ENCODE measurements at regions not wholly inside any gene's neighbourhood (a gene's known extent, or its start where the extent isn't known, plus 50 kb on each side); places are given as distances from the start of the nearest gene placed in this dataset.
A peak's percentile ranks its signal among the peaks of the same experiment; 100 is the strongest.
"Not testable (repeated sequence)": the region's sequence is repeated elsewhere in the genome, so short reads cannot be mapped to it uniquely, and the experiment has no call there.

- H3K36me3 ChIP-seq (ENCODE audit: control insufficient read depth, insufficient read depth, low read length); H3K4me1 ChIP-seq (ENCODE audit: control insufficient read depth, insufficient read depth, low read length); H3K4me3 ChIP-seq (ENCODE audit: low read length); H3K9ac ChIP-seq (ENCODE audit: low read length); H3K9me3 ChIP-seq (ENCODE audit: control insufficient read depth, low read length); H3K27me3 ChIP-seq (ENCODE audit: control insufficient read depth, insufficient read depth, low read length): not testable (repeated sequence)
Measured at GRCh38 chr5:134471858-134472449, 53.5 kb upstream of the JADE2 start.

GRCh38 chr5:134468921-134469400 is 56.5 kb upstream of the JADE2 start:
- peaks cover 22% of the 10 kb centered on the region for H3K4me1 ChIP-seq (ENCODE audit: control insufficient read depth, insufficient read depth, low read length)
- no peak overlapping the region for H3K4me3 ChIP-seq (ENCODE audit: low read length)
- H3K9me3 ChIP-seq (ENCODE audit: control insufficient read depth, low read length): no peaks in the 10 kb centered on the region
- no peaks in the 10 kb centered on the region for H3K27me3 ChIP-seq (ENCODE audit: control insufficient read depth, insufficient read depth, low read length)
- no peaks in the 10 kb centered on the region for H3K36me3 ChIP-seq (ENCODE audit: control insufficient read depth, insufficient read depth, low read length)
- H3K9ac ChIP-seq (ENCODE audit: low read length): no peak overlapping the region

- Histone ChIP-seq H3K4me3 (ENCODE audit: low read length) (no peak overlapping the region), H3K36me3 (ENCODE audit: control insufficient read depth, insufficient read depth, low read length) (no peaks in the 10 kb centered on the region), H3K27me3 (ENCODE audit: control insufficient read depth, insufficient read depth, low read length) (no peaks in the 10 kb centered on the region), H3K9ac (ENCODE audit: low read length) (no peak overlapping the region), H3K4me1 (ENCODE audit: control insufficient read depth, insufficient read depth, low read length) (peaks cover 22% of the 10 kb centered on the region), H3K9me3 (ENCODE audit: control insufficient read depth, low read length) (no peaks in the 10 kb centered on the region)
Measured at GRCh38 chr5:134467231-134467630, 55.5 kb upstream of the CDKN2AIPNL start.

GRCh38 chr5:134466241-134467069 is 54.8 kb upstream of the CDKN2AIPNL start:
- Histone ChIP-seq H3K4me1 (ENCODE audit: control insufficient read depth, insufficient read depth, low read length) (peaks cover 22% of the 10 kb centered on the region), H3K4me3 (ENCODE audit: low read length) (peak overlapping the region; percentile 61), H3K36me3 (ENCODE audit: control insufficient read depth, insufficient read depth, low read length) (no peaks in the 10 kb centered on the region), H3K9me3 (ENCODE audit: control insufficient read depth, low read length) (no peaks in the 10 kb centered on the region), H3K9ac (ENCODE audit: low read length) (peak overlapping the region; percentile 81), H3K27me3 (ENCODE audit: control insufficient read depth, insufficient read depth, low read length) (no peaks in the 10 kb centered on the region)

- H3K27me3 ChIP-seq (ENCODE audit: control insufficient read depth, insufficient read depth, low read length): no peaks in the 10 kb centered on the region
- no peaks in the 10 kb centered on the region for H3K9me3 ChIP-seq (ENCODE audit: control insufficient read depth, low read length)
- no peaks in the 10 kb centered on the region for H3K36me3 ChIP-seq (ENCODE audit: control insufficient read depth, insufficient read depth, low read length)
- peak overlapping the region; percentile 81 for H3K9ac ChIP-seq (ENCODE audit: low read length)
- peak overlapping the region; percentile 61 for H3K4me3 ChIP-seq (ENCODE audit: low read length)
- H3K4me1 ChIP-seq (ENCODE audit: control insufficient read depth, insufficient read depth, low read length): peaks cover 22% of the 10 kb centered on the region
Measured at GRCh38 chr5:134465816-134466240, 54.1 kb upstream of the CDKN2AIPNL start.

- Histone ChIP-seq H3K4me3 (ENCODE audit: low read length) (peak overlapping the region; percentile 61), H3K36me3 (ENCODE audit: control insufficient read depth, insufficient read depth, low read length) (no peaks in the 10 kb centered on the region), H3K9me3 (ENCODE audit: control insufficient read depth, low read length) (no peaks in the 10 kb centered on the region), H3K4me1 (ENCODE audit: control insufficient read depth, insufficient read depth, low read length) (peaks cover 22% of the 10 kb centered on the region), H3K9ac (ENCODE audit: low read length) (peak overlapping the region; percentile 41), H3K27me3 (ENCODE audit: control insufficient read depth, insufficient read depth, low read length) (no peaks in the 10 kb centered on the region)
Measured at GRCh38 chr5:134464988-134465815, 53.5 kb upstream of the CDKN2AIPNL start.

- no peaks in the 10 kb centered on the region for H3K36me3 ChIP-seq (ENCODE audit: control insufficient read depth, insufficient read depth, low read length)
- no peak overlapping the region for H3K9ac ChIP-seq (ENCODE audit: low read length)
- H3K27me3 ChIP-seq (ENCODE audit: control insufficient read depth, insufficient read depth, low read length): no peaks in the 10 kb centered on the region
- peaks cover 22% of the 10 kb centered on the region for H3K4me1 ChIP-seq (ENCODE audit: control insufficient read depth, insufficient read depth, low read length)
- H3K9me3 ChIP-seq (ENCODE audit: control insufficient read depth, low read length): no peaks in the 10 kb centered on the region
- no peak overlapping the region for H3K4me3 ChIP-seq (ENCODE audit: low read length)
Measured at GRCh38 chr5:134463991-134464760, 52.5 kb upstream of the CDKN2AIPNL start.

GRCh38 chr5:134463176-134463720 is 51.6 kb upstream of the CDKN2AIPNL start:
- H3K9me3 ChIP-seq (ENCODE audit: control insufficient read depth, low read length): no peaks in the 10 kb centered on the region
- no peak overlapping the region for H3K4me3 ChIP-seq (ENCODE audit: low read length)
- H3K9ac ChIP-seq (ENCODE audit: low read length): no peak overlapping the region
- no peaks in the 10 kb centered on the region for H3K27me3 ChIP-seq (ENCODE audit: control insufficient read depth, insufficient read depth, low read length)
- H3K4me1 ChIP-seq (ENCODE audit: control insufficient read depth, insufficient read depth, low read length): peaks cover 22% of the 10 kb centered on the region
- H3K36me3 ChIP-seq (ENCODE audit: control insufficient read depth, insufficient read depth, low read length): no peaks in the 10 kb centered on the region

- no peaks in the 10 kb centered on the region for H3K9me3 ChIP-seq (ENCODE audit: control insufficient read depth, low read length)
- H3K4me3 ChIP-seq (ENCODE audit: low read length): no peak overlapping the region
- H3K9ac ChIP-seq (ENCODE audit: low read length): no peak overlapping the region
- no peaks in the 10 kb centered on the region for H3K27me3 ChIP-seq (ENCODE audit: control insufficient read depth, insufficient read depth, low read length)
- H3K36me3 ChIP-seq (ENCODE audit: control insufficient read depth, insufficient read depth, low read length): no peaks in the 10 kb centered on the region
- H3K4me1 ChIP-seq (ENCODE audit: control insufficient read depth, insufficient read depth, low read length): peaks cover 22% of the 10 kb centered on the region
Measured at GRCh38 chr5:134462761-134463160, 51.1 kb upstream of the CDKN2AIPNL start.

GRCh38 chr5:134462047-134462575 is 50.4 kb upstream of the CDKN2AIPNL start:
- H3K27me3 ChIP-seq (ENCODE audit: control insufficient read depth, insufficient read depth, low read length): no peaks in the 10 kb centered on the region
- no peaks in the 10 kb centered on the region for H3K36me3 ChIP-seq (ENCODE audit: control insufficient read depth, insufficient read depth, low read length)
- no peak overlapping the region for H3K9ac ChIP-seq (ENCODE audit: low read length)
- H3K4me1 ChIP-seq (ENCODE audit: control insufficient read depth, insufficient read depth, low read length): peaks cover 21% of the 10 kb centered on the region
- H3K4me3 ChIP-seq (ENCODE audit: low read length): no peak overlapping the region
- no peaks in the 10 kb centered on the region for H3K9me3 ChIP-seq (ENCODE audit: control insufficient read depth, low read length)

All from mucosa of stomach (tissue), 1 donor.